PFSK-1 (cell line): ENCODE measurements at regions not wholly inside any gene's neighbourhood (a gene's known extent, or its start where the extent isn't known, plus 50 kb on each side); places are given as distances from the start of the nearest gene placed in this dataset.

Source experiments
- FOXP2 ChIP-seq: optimal IDR thresholded peaks from 2 replicates; pipeline ENCODE3; 2011; ENCODE audit warnings: borderline replicate concordance, control low read depth, inconsistent platforms; ENCODE audit not compliant: insufficient read depth; ENCODE audit errors: extremely low read length, extremely low read depth
- POLR2AphosphoS5 ChIP-seq: IDR thresholded peaks from 2 replicates; pipeline ENCODE4 v1.6.1; 2012; ENCODE audit warnings: low read depth, mild to moderate bottlenecking, control low read depth, low read length, moderate library complexity
- SIN3A ChIP-seq: IDR thresholded peaks from 2 replicates; pipeline ENCODE4 v1.6.1; 2012; ENCODE audit warnings: mild to moderate bottlenecking, low read length, moderate library complexity, borderline replicate concordance; ENCODE audit not compliant: insufficient read depth
- TAF1 ChIP-seq: IDR thresholded peaks from 2 replicates; pipeline ENCODE4 v1.6.1; 2012; ENCODE audit warnings: low read length, control low read depth, borderline replicate concordance; ENCODE audit not compliant: insufficient read depth
- TF ChIP-seq, protein P1 (sequence below), 2 experiments: IDR thresholded peaks; 2 replicates each; pipeline versions ENCODE4 v1.6.1 to v1.8.0; 2011 to 2012; ENCODE audit warnings: low read depth in 2 of 2, low read length in 2 of 2, control low read depth in 1 of 2, inconsistent platforms in 1 of 2, mild to moderate bottlenecking in 1 of 2, moderate library complexity in 1 of 2; ENCODE audit not compliant: insufficient read depth in 1 of 2

- TF ChIP-seq FOXP2 (no peak), POLR2AphosphoS5 (no peak), TAF1 (no peak), SIN3A (no peak)
- TF ChIP-seq, protein P1, sequence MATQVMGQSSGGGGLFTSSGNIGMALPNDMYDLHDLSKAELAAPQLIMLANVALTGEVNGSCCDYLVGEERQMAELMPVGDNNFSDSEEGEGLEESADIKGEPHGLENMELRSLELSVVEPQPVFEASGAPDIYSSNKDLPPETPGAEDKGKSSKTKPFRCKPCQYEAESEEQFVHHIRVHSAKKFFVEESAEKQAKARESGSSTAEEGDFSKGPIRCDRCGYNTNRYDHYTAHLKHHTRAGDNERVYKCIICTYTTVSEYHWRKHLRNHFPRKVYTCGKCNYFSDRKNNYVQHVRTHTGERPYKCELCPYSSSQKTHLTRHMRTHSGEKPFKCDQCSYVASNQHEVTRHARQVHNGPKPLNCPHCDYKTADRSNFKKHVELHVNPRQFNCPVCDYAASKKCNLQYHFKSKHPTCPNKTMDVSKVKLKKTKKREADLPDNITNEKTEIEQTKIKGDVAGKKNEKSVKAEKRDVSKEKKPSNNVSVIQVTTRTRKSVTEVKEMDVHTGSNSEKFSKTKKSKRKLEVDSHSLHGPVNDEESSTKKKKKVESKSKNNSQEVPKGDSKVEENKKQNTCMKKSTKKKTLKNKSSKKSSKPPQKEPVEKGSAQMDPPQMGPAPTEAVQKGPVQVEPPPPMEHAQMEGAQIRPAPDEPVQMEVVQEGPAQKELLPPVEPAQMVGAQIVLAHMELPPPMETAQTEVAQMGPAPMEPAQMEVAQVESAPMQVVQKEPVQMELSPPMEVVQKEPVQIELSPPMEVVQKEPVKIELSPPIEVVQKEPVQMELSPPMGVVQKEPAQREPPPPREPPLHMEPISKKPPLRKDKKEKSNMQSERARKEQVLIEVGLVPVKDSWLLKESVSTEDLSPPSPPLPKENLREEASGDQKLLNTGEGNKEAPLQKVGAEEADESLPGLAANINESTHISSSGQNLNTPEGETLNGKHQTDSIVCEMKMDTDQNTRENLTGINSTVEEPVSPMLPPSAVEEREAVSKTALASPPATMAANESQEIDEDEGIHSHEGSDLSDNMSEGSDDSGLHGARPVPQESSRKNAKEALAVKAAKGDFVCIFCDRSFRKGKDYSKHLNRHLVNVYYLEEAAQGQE (IDR thresholded peaks at IDR 0.05; ENCODE audit: insufficient read depth in 1 of 2, low read depth in 2 of 2, low read length in 2 of 2) = no peak
These were observed 222.0 kb upstream of the ZNF507 start for GRCh38 chr19:32123355-32123940.

- TF ChIP-seq FOXP2 (no peak), SIN3A (no peak), POLR2AphosphoS5 (no peak)
- TF ChIP-seq, protein P1 (IDR thresholded peaks at IDR 0.05; ENCODE audit: insufficient read depth in 1 of 2, low read depth in 2 of 2, low read length in 2 of 2) = no peak
These were observed 220.8 kb upstream of the ZNF507 start for GRCh38 chr19:32124585-32124984.

GRCh38 chr19:32129141-32129540 lies 216.3 kb upstream of the ZNF507 start:
- TF ChIP-seq FOXP2 = no peak
- no peak for TF ChIP-seq SIN3A
- no peak for TF ChIP-seq TAF1
- TF ChIP-seq, protein P1 (IDR thresholded peaks at IDR 0.05; ENCODE audit: insufficient read depth in 1 of 2, low read depth in 2 of 2, low read length in 2 of 2) = no peak
- TF ChIP-seq POLR2AphosphoS5 = no peak

GRCh38 chr19:32130332-32130731 lies 215.1 kb upstream of the ZNF507 start:
- TF ChIP-seq SIN3A = no peak
- TF ChIP-seq TAF1 = no peak
- TF ChIP-seq POLR2AphosphoS5 = no peak
- TF ChIP-seq, protein P1 (IDR thresholded peaks at IDR 0.05; ENCODE audit: insufficient read depth in 1 of 2, low read depth in 2 of 2, low read length in 2 of 2) = no peak
- no peak for TF ChIP-seq FOXP2

DNA sequence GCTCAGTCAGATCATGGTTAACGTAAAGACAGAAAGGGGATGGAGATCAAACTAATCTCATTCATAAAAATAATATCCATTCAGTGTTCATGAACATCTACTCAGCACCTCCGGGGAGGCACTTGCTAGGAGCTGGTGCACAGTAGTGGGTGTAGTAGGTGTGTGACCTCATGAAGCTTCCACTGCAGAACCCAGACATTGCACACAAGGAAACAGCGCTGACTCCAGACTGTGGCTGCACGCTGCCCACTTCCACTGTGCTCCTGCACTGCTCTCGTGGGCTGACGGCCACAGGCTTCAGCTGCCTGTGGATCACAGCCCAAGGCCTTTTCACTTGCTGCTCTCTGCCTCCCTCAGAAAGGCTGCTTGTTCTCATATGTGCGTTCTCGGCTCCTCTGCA lies 214.4 kb upstream of the ZNF507 start:
- TF ChIP-seq FOXP2 (no peak), TAF1 (no peak), POLR2AphosphoS5 (no peak), SIN3A (no peak)
- TF ChIP-seq, protein P1 (IDR thresholded peaks at IDR 0.05; ENCODE audit: insufficient read depth in 1 of 2, low read depth in 2 of 2, low read length in 2 of 2) = no peak
